ENCODE measurements at regions not wholly inside any gene's neighbourhood (a gene's known extent, or its start where the extent isn't known, plus 50 kb on each side); places are given as distances from the start of the nearest gene placed in this dataset.
"Not testable (repeated sequence)": the region's sequence is repeated elsewhere in the genome, so short reads cannot be mapped to it uniquely, and the experiment has no call there.

GRCh38 chr20:29302979-29303644, 1954.4 kb upstream of the DEFB115 start:
- FAIRE-seq = no peak
- no peak for DNase-seq (ENCODE audit: low read depth in 1 of 2, low spot score in 1 of 2)
- Histone ChIP-seq H3K4me2 (no peak overlapping the region), H3K9me3 (peaks cover 4% of the 10 kb centered on the region; the same call in 1 of the 3 replicates), H3K4me1 (no peaks in the 10 kb centered on the region), H3K27ac (no peak overlapping the region), H3K4me3 (no peak overlapping the region)
- no peak for ATAC-seq
- WGBS (ENCODE audit: missing lambda C conversion rate) = 44% methylated on average over 16 of the region's 16 CpGs
- POLR2A ChIA-PET = no interaction called here
- no peak for TF ChIP-seq PBX3 (IDR thresholded peaks at IDR 0.05)
- TF ChIP-seq CHD2 (IDR thresholded peaks at IDR 0.05; ENCODE audit: low read length, partially characterized antibody) = no peak
- no peak for TF ChIP-seq FOSL2 (IDR thresholded peaks at IDR 0.05)
- TF ChIP-seq FOSL2 (CRISPR knock-in tag; IDR thresholded peaks at IDR 0.05) = no peak
- no peak for TF ChIP-seq FOSB (CRISPR knock-in tag; IDR thresholded peaks at IDR 0.05)
- TF ChIP-seq RCOR1 (IDR thresholded peaks at IDR 0.05; ENCODE audit: low read depth, low read length) = no peak
- no peak for TF ChIP-seq ZSCAN20 (CRISPR knock-in tag; IDR thresholded peaks at IDR 0.05)
- TF ChIP-seq KDM5A (IDR thresholded peaks at IDR 0.05) = no peak
- TF ChIP-seq HES2 (IDR thresholded peaks at IDR 0.05) = no peak
- TF ChIP-seq POLR2A (IDR thresholded peaks at IDR 0.05; ENCODE audit: low read length) = no peak
- CTCF ChIA-PET = no interaction called here

- Histone ChIP-seq H3K9me3 (no peaks in the 10 kb centered on the region), H3K4me2 (0 out of 3 replicates have a peak overlapping the region, but pooled peaks have one; percentile 10), H3K27ac (no peak overlapping the region), H3K4me3 (no peak overlapping the region), H3K4me1 (no peaks in the 10 kb centered on the region)
- ChIA-PET POLR2A (no interaction called here), CTCF (no interaction called here)
- DNase-seq (ENCODE audit: low read depth in 1 of 2, low spot score in 1 of 2) = no peak
- 46% methylated on average over 20 of the region's 21 CpGs for WGBS (ENCODE audit: missing lambda C conversion rate)
- FAIRE-seq = no peak
- no peak for TF ChIP-seq RFX5 (IDR thresholded peaks at IDR 0.05)
- TF ChIP-seq KDM5A (IDR thresholded peaks at IDR 0.05) = no peak
- TF ChIP-seq E2F6 (IDR thresholded peaks at IDR 0.05; ENCODE audit: borderline replicate concordance, low read depth) = no peak
- no peak for TF ChIP-seq NFE2L2 (conservative IDR thresholded peaks at IDR 0.05; ENCODE audit: low read length)
- TF ChIP-seq RAD21 (conservative IDR thresholded peaks at IDR 0.05 in 1 of 2, IDR thresholded peaks at IDR 0.05 in 1 of 2) = no peak
- no peak for TF ChIP-seq HES2 (IDR thresholded peaks at IDR 0.05)
- TF ChIP-seq BCL3 (IDR thresholded peaks at IDR 0.05) = no peak
- TF ChIP-seq FOSL2 (IDR thresholded peaks at IDR 0.05) = no peak
- no peak for TF ChIP-seq FOSL2 (CRISPR knock-in tag; IDR thresholded peaks at IDR 0.05)
- no peak for TF ChIP-seq MAX (IDR thresholded peaks at IDR 0.05)
- no peak for TF ChIP-seq HOXB13 (CRISPR knock-in tag; IDR thresholded peaks at IDR 0.05; ENCODE audit: low read depth)
- TF ChIP-seq JUNB (IDR thresholded peaks at IDR 0.05) = no peak
- TF ChIP-seq MYC (IDR thresholded peaks at IDR 0.05; ENCODE audit: borderline replicate concordance, low read length) = no peak
- no peak for TF ChIP-seq POLR2AphosphoS2 (conservative IDR thresholded peaks at IDR 0.05; ENCODE audit: low read length)
- no peak for TF ChIP-seq PBX3 (IDR thresholded peaks at IDR 0.05)
- 0 out of 6 replicates have a peak, but pooled peaks of 1 of the 2 experiments have one; percentile 24 for ATAC-seq
These were observed 1950.9 kb upstream of the DEFB115 start for GRCh38 chr20:29306390-29307072.

- 66% methylated on average over 12 of the region's 17 CpGs for WGBS (ENCODE audit: missing lambda C conversion rate)
- H3K4me3 ChIP-seq; DNase-seq (ENCODE audit: low read depth in 1 of 2, low spot score in 1 of 2); H3K27ac ChIP-seq; H3K4me1 ChIP-seq; FAIRE-seq; CTCF ChIA-PET; POLR2A ChIA-PET; H3K4me2 ChIP-seq; H3K9me3 ChIP-seq; ATAC-seq: not testable (repeated sequence)
These were observed 1950.0 kb upstream of the DEFB115 start for GRCh38 chr20:29307484-29307883.

- DNase-seq (ENCODE audit: low read depth in 1 of 2, low spot score in 1 of 2); H3K4me1 ChIP-seq; FAIRE-seq; ATAC-seq; POLR2A ChIA-PET; H3K9me3 ChIP-seq; CTCF ChIA-PET; H3K4me3 ChIP-seq; H3K27ac ChIP-seq: not testable (repeated sequence)
- H3K4me2 ChIP-seq = peak overlapping the region; percentile 42; the same call in 1 of the 3 replicates
These were observed 1948.5 kb upstream of the DEFB115 start for GRCh38 chr20:29308956-29309355.

- H3K9me3 ChIP-seq; H3K4me3 ChIP-seq; CTCF ChIA-PET; H3K4me1 ChIP-seq; ATAC-seq; POLR2A ChIA-PET; H3K27ac ChIP-seq; FAIRE-seq; H3K4me2 ChIP-seq; DNase-seq (ENCODE audit: low read depth in 1 of 2, low spot score in 1 of 2): not testable (repeated sequence)
- WGBS (ENCODE audit: missing lambda C conversion rate) = 62% methylated on average over 17 of the region's 17 CpGs
These were observed 1948.0 kb upstream of the DEFB115 start for GRCh38 chr20:29309481-29309880.
